B cell (primary cell): ENCODE measurements at regions not wholly inside any gene's neighbourhood (a gene's known extent, or its start where the extent isn't known, plus 50 kb on each side); places are given as distances from the start of the nearest gene placed in this dataset.

Experiments
- ATAC-seq: fragments of 200-7000 bp; cut with Tn5 transposase; one replicate; pipeline ENCODE4 v1.10.0; 2021; ENCODE audit warnings: low read depth, mild to moderate bottlenecking, moderate number of reproducible peaks, moderate library complexity
- CTCF ChIA-PET: fragments of 350-600 bp; sonication (Branson Sonifier 250); formaldehyde crosslinking; loops from one replicate; lab custom pipeline; 2021; ENCODE audit warnings: antibody characterized with exemption, inconsistent platforms; lab: Charles Lee
- POLR2A ChIA-PET: fragments of 350-600 bp; sonication (Branson Sonifier 250); formaldehyde crosslinking; loops from one replicate; lab custom pipeline; 2021; ENCODE audit warnings: antibody characterized with exemption; lab: Charles Lee
- DNase-seq: peaks from one replicate; pipeline ENCODE4 v3.0.0; 2013
- H2AFZ ChIP-seq: 2 replicates; pipeline ENCODE4 v1.6.1; 2012; ENCODE audit warnings: mild to moderate bottlenecking, low read depth, low read length; ENCODE audit not compliant: insufficient read depth, poor library complexity, severe bottlenecking
- H3K27ac ChIP-seq, 2 donors: 1 replicate in 1 of 2; 2 replicates in 1 of 2; pipeline ENCODE4 v1.5.1; 2012 to 2013; ENCODE audit warnings: low read length in 2 of 2, mild to moderate bottlenecking in 2 of 2, moderate library complexity in 1 of 2
- H3K27me3 ChIP-seq, 4 experiments: fragments of 200-600 bp in 1 of 4; sonication (generic) in 1 of 4; replicated peaks in 1 of 4; 1 replicate in 2 of 4; 2 replicates in 2 of 4; pipeline versions ENCODE4 v1.6.1 to v1.7.0; 2013 to 2016; ENCODE audit warnings: low read length in 3 of 4, mild to moderate bottlenecking in 2 of 4, mixed read lengths in 1 of 4, moderate library complexity in 1 of 4; ENCODE audit not compliant: insufficient read depth in 4 of 4, control insufficient read depth in 3 of 4; ENCODE audit errors: control extremely low read depth in 1 of 4
- H3K36me3 ChIP-seq, 2 experiments: replicated peaks in 1 of 2; 1 replicate in 1 of 2; 2 replicates in 1 of 2; pipeline versions ENCODE4 v1.6.1 to v1.7.1; 2013; ENCODE audit warnings: low read length in 1 of 2; ENCODE audit not compliant: insufficient read depth in 2 of 2, control insufficient read depth in 1 of 2; ENCODE audit errors: control extremely low read depth in 1 of 2, extremely low read depth in 1 of 2
- H3K4me1 ChIP-seq, 2 donors: fragments of 200-600 bp in 1 of 2; sonication (generic) in 1 of 2; 1 replicate in 1 of 2; 2 replicates in 1 of 2; pipeline versions ENCODE4 v1.5.1 to v1.6.1; 2013 to 2017; ENCODE audit warnings: low read length in 2 of 2; ENCODE audit not compliant: control insufficient read depth in 2 of 2, insufficient read depth in 2 of 2
- H3K4me2 ChIP-seq: replicated peaks from 2 replicates; pipeline ENCODE3; 2012; ENCODE audit warnings: mild to moderate bottlenecking, low read depth, low read length; ENCODE audit not compliant: poor library complexity, severe bottlenecking
- H3K4me3 ChIP-seq, 5 experiments: fragments of 200-600 bp in 1 of 5; sonication (generic) in 1 of 5; 1 replicate in 3 of 5; 2 replicates in 2 of 5; pipeline versions ENCODE4 v1.5.1 to v1.7.0; 2011 to 2016; ENCODE audit warnings: low read length in 4 of 5, mild to moderate bottlenecking in 4 of 5, low read depth in 2 of 5, control low read depth in 1 of 5, moderate library complexity in 1 of 5; ENCODE audit not compliant: insufficient read depth in 1 of 5; ENCODE audit errors: control extremely low read depth in 1 of 5, extremely low read depth in 1 of 5
- H3K79me2 ChIP-seq: fragments of 200-600 bp; sonication (generic); one replicate; pipeline ENCODE4 v1.6.0; 2016; ENCODE audit warnings: low read length; ENCODE audit not compliant: control insufficient read depth, insufficient read depth
- H3K9ac ChIP-seq: fragments of 200-600 bp; sonication (generic); 2 replicates; pipeline ENCODE4 v1.6.1; 2017; ENCODE audit warnings: mild to moderate bottlenecking, low read length, moderate library complexity
- H3K9me3 ChIP-seq, 3 donors: one replicate each; pipeline versions ENCODE4 v1.6.1 to v1.7.1; 2013; ENCODE audit warnings: low read length in 2 of 3; ENCODE audit not compliant: control insufficient read depth in 2 of 3, insufficient read depth in 1 of 3; ENCODE audit errors: control extremely low read depth in 1 of 3
- H4K20me1 ChIP-seq: 2 replicates; pipeline ENCODE4 v1.6.0; 2012; ENCODE audit warnings: mild to moderate bottlenecking, low read length; ENCODE audit not compliant: insufficient read depth, control insufficient read depth, poor library complexity, severe bottlenecking
- H3K27ac Mint-ChIP-seq: one replicate; pipeline ENCODE4 v1.8.0; 2021; ENCODE audit warnings: mixed read lengths
- H3K27me3 Mint-ChIP-seq: one replicate; pipeline ENCODE4 v1.8.0; 2021; ENCODE audit warnings: mixed read lengths
- H3K4me1 Mint-ChIP-seq: one replicate; pipeline ENCODE4 v1.8.0; 2021; ENCODE audit warnings: mixed read lengths
- H3K4me3 Mint-ChIP-seq: one replicate; pipeline ENCODE4 v1.8.0; 2021; ENCODE audit warnings: mixed read lengths
- H3K9me3 Mint-ChIP-seq: one replicate; pipeline ENCODE4 v1.8.0; 2022; ENCODE audit warnings: mixed read lengths; ENCODE audit not compliant: insufficient read depth
- CTCF ChIP-seq: fragments of 200-600 bp; IDR thresholded peaks from one replicate; pipeline ENCODE4 v1.8.0; 2022; ENCODE audit warnings: antibody characterized with exemption, mild to moderate bottlenecking
- EZH2 ChIP-seq: IDR thresholded peaks from 2 replicates; pipeline ENCODE4 v1.6.1; 2012; ENCODE audit warnings: borderline replicate concordance, low read depth, mild to moderate bottlenecking, moderate library complexity, low read length; ENCODE audit not compliant: insufficient read depth, poor library complexity, severe bottlenecking
- WGBS: methylation state at CpG from one replicate; pipeline ENCODE4 v1.1.5; 2013; ENCODE audit warnings: missing lambda C conversion rate; ENCODE audit not compliant: insufficient coverage; 5-methylcytosine and 5-hydroxymethylcytosine counted together
- intact Hi-C: fragments of 100-400 bp; cut with micrococcal nuclease; formaldehyde crosslinking; loops from one replicate; pipeline ENCODE4 v1.10.0; 2022

GRCh38 chr10:85225311-85225710, 896.9 kb downstream of the CCSER2 start:
- Histone ChIP-seq H3K4me3 (no peak overlapping the region), H3K4me2 (no peak overlapping the region), H3K79me2 (no peaks in the 10 kb centered on the region), H3K9ac (no peak overlapping the region), H2AFZ (no peak overlapping the region), H3K27me3 (no peaks in the 10 kb centered on the region), H3K36me3 (no peaks in the 10 kb centered on the region), H3K9me3 (no peaks in the 10 kb centered on the region), H4K20me1 (no peaks in the 10 kb centered on the region), H3K27ac (no peak overlapping the region), H3K4me1 (no peaks in the 10 kb centered on the region)
- no peaks in the 10 kb centered on the region for H3K4me1 Mint-ChIP-seq
- no peaks in the 10 kb centered on the region for H3K27me3 Mint-ChIP-seq
- no peaks in the 10 kb centered on the region for H3K9me3 Mint-ChIP-seq
- WGBS: 100% methylated on average over 1 of the region's 2 CpGs
- intact Hi-C loops: no loop called here
- H3K4me3 Mint-ChIP-seq: no peak overlapping the region
- CTCF ChIA-PET: no interaction called here
- ATAC-seq (no peak), DNase-seq (no peak)
- POLR2A ChIA-PET: no interaction called here
- no peak overlapping the region for H3K27ac Mint-ChIP-seq
- TF ChIP-seq EZH2: no peak
- TF ChIP-seq CTCF: no peak

GRCh38 chr10:85226596-85226995, 898.2 kb downstream of the CCSER2 start:
- Histone ChIP-seq H4K20me1 (no peaks in the 10 kb centered on the region), H3K4me1 (no peaks in the 10 kb centered on the region), H3K4me3 (no peak overlapping the region), H3K27ac (no peak overlapping the region), H2AFZ (no peak overlapping the region), H3K9ac (no peak overlapping the region), H3K27me3 (no peaks in the 10 kb centered on the region), H3K4me2 (no peak overlapping the region), H3K9me3 (no peaks in the 10 kb centered on the region), H3K79me2 (no peaks in the 10 kb centered on the region), H3K36me3 (no peaks in the 10 kb centered on the region)
- no peak for DNase-seq
- ATAC-seq: no peak
- intact Hi-C loops: no loop called here
- Mint-ChIP-seq H3K4me1 (no peaks in the 10 kb centered on the region), H3K27me3 (no peaks in the 10 kb centered on the region), H3K27ac (no peak overlapping the region), H3K4me3 (no peak overlapping the region), H3K9me3 (no peaks in the 10 kb centered on the region)
- ChIA-PET CTCF (no interaction called here), POLR2A (no interaction called here)
- no peak for TF ChIP-seq EZH2
- TF ChIP-seq CTCF: no peak
- 100% methylated on average over 1 of the region's 2 CpGs for WGBS
